HG03097 (cell line): ENCODE measurements at regions not wholly inside any gene's neighbourhood (a gene's known extent, or its start where the extent isn't known, plus 50 kb on each side); places are given as distances from the start of the nearest gene placed in this dataset.

ENCODE experiments used
- ATAC-seq: cut with Tn5 transposase; IDR thresholded peaks from one replicate; pipeline ENCODE4 v1.9.1; 2021; ENCODE audit not compliant: unreplicated experiment, low FRiP score

- ATAC-seq = peak; percentile 51
Observed at GRCh38 chr12:25712169-25712568, 159.1 kb upstream of the LMNTD1 start.

- peak; percentile 94 for ATAC-seq
Observed at GRCh38 chr12:25713264-25713663, 160.2 kb upstream of the LMNTD1 start.

GRCh38 chr12:25714198-25714984, 161.3 kb upstream of the LMNTD1 start:
- ATAC-seq = no peak

GRCh38 chr12:25715102-25715501, 162.0 kb upstream of the LMNTD1 start:
- ATAC-seq = no peak

- no peak for ATAC-seq
Observed at GRCh38 chr12:25716842-25717241, 163.8 kb upstream of the LMNTD1 start.

- no peak for ATAC-seq
Observed at GRCh38 chr12:25717552-25717951, 164.5 kb upstream of the LMNTD1 start.

- no peak for ATAC-seq
Observed at GRCh38 chr12:25718081-25718731, 165.1 kb upstream of the LMNTD1 start.

- ATAC-seq = no peak
Observed at GRCh38 chr12:25719505-25719904, 166.4 kb upstream of the LMNTD1 start.

GRCh38 chr12:25723336-25723735, 170.3 kb upstream of the LMNTD1 start:
- no peak for ATAC-seq

GRCh38 chr12:25723921-25724491, 170.9 kb upstream of the LMNTD1 start:
- no peak for ATAC-seq

GRCh38 chr12:25725470-25725869, 172.4 kb upstream of the LMNTD1 start:
- ATAC-seq = no peak

GRCh38 chr12:25725931-25726330, 172.8 kb upstream of the LMNTD1 start:
- no peak for ATAC-seq

GRCh38 chr12:25728056-25728595, 175.0 kb upstream of the LMNTD1 start:
- no peak for ATAC-seq

- no peak for ATAC-seq
Observed at GRCh38 chr12:25730489-25731349, 177.6 kb upstream of the LMNTD1 start.

GRCh38 chr12:25733541-25733940, 180.5 kb upstream of the LMNTD1 start:
- ATAC-seq = no peak

GRCh38 chr12:25734529-25735180, 181.6 kb upstream of the LMNTD1 start:
- peak; percentile 63 for ATAC-seq

- no peak for ATAC-seq
Observed at GRCh38 chr12:25740617-25741016, 187.5 kb upstream of the LMNTD1 start.

GRCh38 chr12:25741917-25742316, 188.8 kb upstream of the LMNTD1 start:
- no peak for ATAC-seq

- no peak for ATAC-seq
Observed at GRCh38 chr12:25743679-25744215, 190.7 kb upstream of the LMNTD1 start.

GRCh38 chr12:25744313-25744712, 191.2 kb upstream of the LMNTD1 start:
- no peak for ATAC-seq
